Stimulated activated CD4-positive, alpha-beta T cell treated with anti-CD3 and anti-CD28 coated beads, TNF-alpha, amount 100 ng/mL, for 24 hours (primary cell): ENCODE measurements at regions not wholly inside any gene's neighbourhood (a gene's known extent, or its start where the extent isn't known, plus 50 kb on each side); places are given as distances from the start of the nearest gene placed in this dataset.

Experiments used
- DNase-seq, 3 experiments: peaks; one replicate each; pipeline ENCODE4 v3.0.0-alpha.2; 2020; ENCODE audit warnings: low read depth in 3 of 3

GRCh38 chr11:45089676-45090499, 56.6 kb upstream of the PRDM11 start:
- DNase-seq = no peak

- DNase-seq = no peak
Observed at GRCh38 chr11:45090607-45091006, 55.8 kb upstream of the PRDM11 start.

GRCh38 chr11:45091563-45092403, 54.7 kb upstream of the PRDM11 start:
- no peak for DNase-seq

- no peak for DNase-seq
Observed at GRCh38 chr11:45092404-45092785, 54.0 kb upstream of the PRDM11 start.

GRCh38 chr11:45092901-45093760, 53.3 kb upstream of the PRDM11 start:
- DNase-seq = peak in 1 of 3 experiments; percentile 16

GRCh38 chr11:45093761-45094455, 52.5 kb upstream of the PRDM11 start:
- DNase-seq = no peak

GRCh38 chr11:45094958-45095690, 51.3 kb upstream of the PRDM11 start:
- DNase-seq = no peak

GRCh38 chr11:45095691-45096010, 50.8 kb upstream of the PRDM11 start:
- DNase-seq = no peak

GRCh38 chr11:45096636-45097035, 49.8 kb upstream of the PRDM11 start:
- DNase-seq = no peak
